Mesenchymal stem cell (in vitro differentiated cells and primary cell): ENCODE measurements at regions not wholly inside any gene's neighbourhood (a gene's known extent, or its start where the extent isn't known, plus 50 kb on each side); places are given as distances from the start of the nearest gene placed in this dataset.

Experiments used
- DNase-seq: peaks from one replicate; pipeline ENCODE4 v3.0.0-alpha.2; 2013
- H2AFZ ChIP-seq: one replicate; pipeline ENCODE4 v1.6.1; 2013; ENCODE audit warnings: low read depth, mild to moderate bottlenecking, control low read depth, inconsistent platforms, low read length, moderate library complexity
- H2AK5ac ChIP-seq: 2 replicates; pipeline ENCODE4 v1.6.1; 2013; ENCODE audit warnings: low read length, moderate library complexity, mild to moderate bottlenecking, inconsistent platforms; ENCODE audit not compliant: severe bottlenecking
- H2BK120ac ChIP-seq: one replicate; pipeline ENCODE4 v1.6.1; 2013; ENCODE audit warnings: low read depth, mild to moderate bottlenecking, inconsistent platforms, low read length, moderate library complexity
- H2BK12ac ChIP-seq, 2 experiments: one replicate each; pipeline ENCODE4 v1.6.1; 2013; ENCODE audit warnings: inconsistent platforms in 2 of 2, low read length in 2 of 2, mild to moderate bottlenecking in 2 of 2, moderate library complexity in 2 of 2, control low read depth in 1 of 2
- H2BK15ac ChIP-seq: one replicate; pipeline ENCODE4 v1.6.1; 2013; ENCODE audit warnings: mild to moderate bottlenecking, low read depth, inconsistent platforms; ENCODE audit not compliant: poor library complexity, severe bottlenecking
- H2BK5ac ChIP-seq: 2 replicates; pipeline ENCODE4 v1.6.1; 2013; ENCODE audit warnings: low read depth, mild to moderate bottlenecking, low read length, control low read depth, inconsistent platforms; ENCODE audit not compliant: poor library complexity, severe bottlenecking
- H3K14ac ChIP-seq, 2 experiments: one replicate each; pipeline ENCODE4 v1.6.1; 2013; ENCODE audit warnings: inconsistent platforms in 2 of 2, low read length in 2 of 2, control low read depth in 1 of 2, mild to moderate bottlenecking in 1 of 2, moderate library complexity in 1 of 2
- H3K18ac ChIP-seq, 2 experiments: one replicate each; pipeline ENCODE4 v1.6.1; 2013; ENCODE audit warnings: inconsistent platforms in 2 of 2, low read length in 2 of 2, control low read depth in 1 of 2, low read depth in 1 of 2, mild to moderate bottlenecking in 1 of 2
- H3K23ac ChIP-seq, 2 experiments: one replicate each; pipeline ENCODE4 v1.6.1; 2013; ENCODE audit warnings: inconsistent platforms in 2 of 2, low read length in 2 of 2, mild to moderate bottlenecking in 2 of 2, moderate library complexity in 2 of 2, control low read depth in 1 of 2
- H3K27ac ChIP-seq: 2 replicates; pipeline ENCODE4 v1.5.1; 2013; ENCODE audit warnings: mild to moderate bottlenecking, moderate library complexity, low read length, control low read depth, inconsistent platforms; ENCODE audit not compliant: poor library complexity, severe bottlenecking
- H3K27me3 ChIP-seq, 2 experiments: 2 replicates each; pipeline versions ENCODE4 v1.6.1 to v1.7.0; 2013; ENCODE audit warnings: low read length in 2 of 2, mild to moderate bottlenecking in 2 of 2, moderate library complexity in 2 of 2, control low read depth in 1 of 2, inconsistent platforms in 1 of 2; ENCODE audit not compliant: control insufficient read depth in 1 of 2, insufficient read depth in 1 of 2
- H3K36me3 ChIP-seq, 2 experiments: 2 replicates each; pipeline versions ENCODE4 v1.6.1 to v1.7.0; 2013; ENCODE audit warnings: low read length in 2 of 2, control low read depth in 1 of 2, inconsistent platforms in 1 of 2, low read depth in 1 of 2, mild to moderate bottlenecking in 1 of 2; ENCODE audit not compliant: insufficient read depth in 2 of 2, control insufficient read depth in 1 of 2
- H3K4ac ChIP-seq, 2 experiments: one replicate each; pipeline ENCODE4 v1.6.1; 2013; ENCODE audit warnings: inconsistent platforms in 2 of 2, low read length in 2 of 2, mild to moderate bottlenecking in 2 of 2, moderate library complexity in 2 of 2, control low read depth in 1 of 2, low read depth in 1 of 2
- H3K4me1 ChIP-seq: 2 replicates; pipeline ENCODE4 v1.6.1; 2013; ENCODE audit warnings: low read depth, low read length, control low read depth; ENCODE audit not compliant: control insufficient read depth, insufficient read depth
- H3K4me2 ChIP-seq: 2 replicates; pipeline ENCODE4 v1.6.1; 2013; ENCODE audit warnings: low read length, mild to moderate bottlenecking, inconsistent platforms; ENCODE audit not compliant: poor library complexity, severe bottlenecking
- H3K4me3 ChIP-seq, 2 experiments: 2 replicates each; pipeline versions ENCODE4 v1.5.1 to v1.7.0; 2013; ENCODE audit warnings: low read length in 2 of 2, mild to moderate bottlenecking in 2 of 2, control low read depth in 1 of 2, low read depth in 1 of 2; ENCODE audit not compliant: insufficient read depth in 1 of 2
- H3K79me1 ChIP-seq: replicated peaks from 2 replicates; pipeline ENCODE4 v1.6.1; 2013; ENCODE audit warnings: mild to moderate bottlenecking, control low read depth, low read length, inconsistent platforms; ENCODE audit not compliant: poor library complexity, severe bottlenecking
- H3K9ac ChIP-seq: 2 replicates; pipeline ENCODE4 v1.7.0; 2013; ENCODE audit warnings: mild to moderate bottlenecking, low read length, moderate library complexity
- H3K9me3 ChIP-seq: 2 replicates; pipeline ENCODE4 v1.7.0; 2013; ENCODE audit warnings: mild to moderate bottlenecking, low read length; ENCODE audit not compliant: control insufficient read depth
- H4K8ac ChIP-seq: one replicate; pipeline ENCODE4 v1.6.1; 2013; ENCODE audit warnings: inconsistent platforms, mild to moderate bottlenecking, low read length, moderate library complexity
- H4K91ac ChIP-seq: one replicate; pipeline ENCODE4 v1.6.1; 2013; ENCODE audit warnings: mild to moderate bottlenecking, low read length, inconsistent platforms
- WGBS: methylation state at CpG from one replicate; pipeline ENCODE4 v1.1.7; 2013; ENCODE audit warnings: mixed read lengths; 5-methylcytosine and 5-hydroxymethylcytosine counted together

- Histone ChIP-seq H3K23ac (no peak overlapping the region), H3K4me3 (peak overlapping the region in 1 of 2 experiments; percentile 16), H3K27me3 (no peaks in the 10 kb centered on the region), H3K36me3 (no peaks in the 10 kb centered on the region), H3K4me2 (no peak overlapping the region), H3K9ac (no peak overlapping the region), H3K9me3 (peaks cover 26% of the 10 kb centered on the region), H2AK5ac (no peak overlapping the region), H3K18ac (no peak overlapping the region), H3K79me1 (peaks cover 2% of the 10 kb centered on the region), H2BK12ac (no peak overlapping the region), H2AFZ (no peak overlapping the region), H3K4ac (no peak overlapping the region), H3K4me1 (no peaks in the 10 kb centered on the region), H2BK5ac (no peak overlapping the region), H2BK120ac (no peak overlapping the region), H3K14ac (no peak overlapping the region), H4K8ac (no peak overlapping the region), H3K27ac (no peak overlapping the region), H2BK15ac (no peak overlapping the region), H4K91ac (no peak overlapping the region)
- DNase-seq = no peak
Observed at GRCh38 chr5:84453405-84453804, 68.7 kb upstream of the EDIL3 start.

- Histone ChIP-seq H2BK15ac (no peak overlapping the region), H3K4ac (no peak overlapping the region), H2AK5ac (no peak overlapping the region), H2BK5ac (no peak overlapping the region), H2AFZ (no peak overlapping the region), H3K4me1 (no peaks in the 10 kb centered on the region), H3K4me2 (no peak overlapping the region), H2BK120ac (no peak overlapping the region), H3K9me3 (peaks cover 26% of the 10 kb centered on the region), H3K4me3 (no peak overlapping the region), H3K14ac (no peak overlapping the region), H3K27me3 (no peaks in the 10 kb centered on the region), H3K9ac (no peak overlapping the region), H3K36me3 (no peaks in the 10 kb centered on the region), H4K8ac (no peak overlapping the region), H3K27ac (no peak overlapping the region), H2BK12ac (no peak overlapping the region), H4K91ac (no peak overlapping the region), H3K23ac (no peak overlapping the region), H3K18ac (no peak overlapping the region), H3K79me1 (peaks cover 2% of the 10 kb centered on the region)
- no CpG with 5 or more reads among the region's 2 CpGs for WGBS
- DNase-seq = peak; percentile 9
Observed at GRCh38 chr5:84450617-84451414, 66.1 kb upstream of the EDIL3 start.

- H3K36me3 ChIP-seq = no peaks in the 10 kb centered on the region
- no peaks in the 10 kb centered on the region for H3K9me3 ChIP-seq
- no peak overlapping the region for H4K91ac ChIP-seq
- H2BK12ac ChIP-seq = no peak overlapping the region
- H2BK5ac ChIP-seq = no peak overlapping the region
- no peak overlapping the region for H2BK15ac ChIP-seq
- no peak overlapping the region for H3K4me2 ChIP-seq
- H3K79me1 ChIP-seq = no peaks in the 10 kb centered on the region
- no peak overlapping the region for H2AFZ ChIP-seq
- H3K23ac ChIP-seq = no peak overlapping the region
- H3K27me3 ChIP-seq = no peaks in the 10 kb centered on the region
- no peak overlapping the region for H3K9ac ChIP-seq
- no peak overlapping the region for H3K4ac ChIP-seq
- WGBS = no CpG with 5 or more reads among the region's 2 CpGs
- no peak overlapping the region for H2BK120ac ChIP-seq
- no peak overlapping the region for H3K27ac ChIP-seq
- no peak overlapping the region for H2AK5ac ChIP-seq
- H3K14ac ChIP-seq = no peak overlapping the region
- H3K4me1 ChIP-seq = no peaks in the 10 kb centered on the region
- H3K18ac ChIP-seq = no peak overlapping the region
- H4K8ac ChIP-seq = no peak overlapping the region
- no peak overlapping the region for H3K4me3 ChIP-seq
- DNase-seq = no peak
Observed at GRCh38 chr5:84445049-84445685, 60.5 kb upstream of the EDIL3 start.

GRCh38 chr5:84438456-84438855 is 53.8 kb upstream of the EDIL3 start:
- Histone ChIP-seq H3K4me2 (no peak overlapping the region), H3K4ac (no peak overlapping the region), H2BK5ac (no peak overlapping the region), H4K91ac (no peak overlapping the region), H3K4me1 (no peaks in the 10 kb centered on the region), H3K14ac (no peak overlapping the region), H3K9ac (no peak overlapping the region), H3K23ac (no peak overlapping the region), H3K27me3 (no peaks in the 10 kb centered on the region), H3K79me1 (no peaks in the 10 kb centered on the region), H2AFZ (no peak overlapping the region), H3K18ac (no peak overlapping the region), H3K4me3 (no peak overlapping the region), H3K36me3 (no peaks in the 10 kb centered on the region), H4K8ac (no peak overlapping the region), H2AK5ac (no peak overlapping the region), H3K9me3 (no peaks in the 10 kb centered on the region), H2BK120ac (no peak overlapping the region), H2BK15ac (no peak overlapping the region), H3K27ac (no peak overlapping the region), H2BK12ac (no peak overlapping the region)
- no peak for DNase-seq
- WGBS = 100% methylated on average over 1 of the region's 1 CpG
